Brain microvascular endothelial cell (primary cell): ENCODE measurements at regions not wholly inside any gene's neighbourhood (a gene's known extent, or its start where the extent isn't known, plus 50 kb on each side); places are given as distances from the start of the nearest gene placed in this dataset.

Source experiments
- DNase-seq: peaks from one replicate; pipeline ENCODE4 v3.0.0-alpha.2; 2020
- H3K27ac ChIP-seq: fragments of 250-450 bp; sonication (Bioruptor Pico); 2 replicates; pipeline ENCODE4 v1.5.1; 2020; ENCODE audit warnings: mild to moderate bottlenecking, moderate library complexity
- H3K27me3 ChIP-seq: fragments of 250-450 bp; sonication (Bioruptor Pico); replicated peaks from 2 replicates; pipeline ENCODE4 v1.5.1; 2020; ENCODE audit warnings: mild to moderate bottlenecking
- H3K36me3 ChIP-seq: fragments of 250-450 bp; sonication (Bioruptor Pico); replicated peaks from 2 replicates; pipeline ENCODE4 v1.5.1; 2020; ENCODE audit warnings: mild to moderate bottlenecking
- H3K4me3 ChIP-seq: 2 replicates; pipeline ENCODE4 v1.5.1; 2011; ENCODE audit warnings: low read depth, mild to moderate bottlenecking, control low read depth, low read length, moderate library complexity
- CTCF ChIP-seq: IDR thresholded peaks from 2 replicates; pipeline ENCODE4 v1.5.1; 2011; ENCODE audit warnings: low read depth, mild to moderate bottlenecking, moderate library complexity, low read length, control low read depth, inconsistent platforms; ENCODE audit errors: missing control alignments
- in situ Hi-C: cut with HindIII; loops from 2 replicates; pipeline ENCODE4 v1.10.0; 2017; ENCODE audit warnings: low sequenced_read_pairs, low pct_ligation_motif_present

- no peak overlapping the region for H3K4me3 ChIP-seq
- no peak overlapping the region for H3K27ac ChIP-seq
- no peak for TF ChIP-seq CTCF
- in situ Hi-C loops, result no loop called here
- H3K36me3 ChIP-seq, result no peaks in the 10 kb centered on the region
- no peak for DNase-seq
- no peaks in the 10 kb centered on the region for H3K27me3 ChIP-seq
These were observed 156.7 kb upstream of the HDAC4 start for GRCh38 chr2:239557516-239557915.

- no peaks in the 10 kb centered on the region for H3K27me3 ChIP-seq
- no peak for TF ChIP-seq CTCF
- in situ Hi-C loops, result no loop called here
- no peak for DNase-seq
- no peaks in the 10 kb centered on the region for H3K36me3 ChIP-seq
- no peak overlapping the region for H3K4me3 ChIP-seq
- no peak overlapping the region for H3K27ac ChIP-seq
These were observed 154.7 kb upstream of the HDAC4 start for GRCh38 chr2:239555571-239555905.

- no peaks in the 10 kb centered on the region for H3K36me3 ChIP-seq
- in situ Hi-C loops, result no loop called here
- no peak for DNase-seq
- no peaks in the 10 kb centered on the region for H3K27me3 ChIP-seq
- TF ChIP-seq CTCF, result no peak
- no peak overlapping the region for H3K27ac ChIP-seq
- H3K4me3 ChIP-seq, result no peak overlapping the region
These were observed 154.1 kb upstream of the HDAC4 start for GRCh38 chr2:239554766-239555570.

- no peak for TF ChIP-seq CTCF
- Histone ChIP-seq H3K27ac (no peak overlapping the region), H3K4me3 (no peak overlapping the region), H3K36me3 (no peaks in the 10 kb centered on the region), H3K27me3 (no peaks in the 10 kb centered on the region)
- in situ Hi-C loops, result no loop called here
- no peak for DNase-seq
These were observed 152.7 kb upstream of the HDAC4 start for GRCh38 chr2:239553376-239554000.

- Histone ChIP-seq H3K4me3 (no peak overlapping the region), H3K27ac (no peak overlapping the region), H3K27me3 (no peaks in the 10 kb centered on the region), H3K36me3 (no peaks in the 10 kb centered on the region)
- in situ Hi-C loops, result no loop called here
- TF ChIP-seq CTCF, result no peak
- DNase-seq, result no peak
These were observed 151.6 kb upstream of the HDAC4 start for GRCh38 chr2:239552213-239552926.
